K562 (cell line): ENCODE measurements at regions not wholly inside any gene's neighbourhood (a gene's known extent, or its start where the extent isn't known, plus 50 kb on each side); places are given as distances from the start of the nearest gene placed in this dataset.

Experiments used
- CHD7 ChIP-seq: fragments of 200-600 bp; sonication (generic); IDR thresholded peaks from one replicate; pipeline ENCODE4 v1.6.1; 2012; ENCODE audit warnings: mild to moderate bottlenecking, low read depth, low read length, inconsistent platforms

GRCh38 chr20:62537649-62538292, 62.0 kb upstream of the GATA5 start (continued):
- TF ChIP-seq CHD7 = no peak
- TF ChIP-seq, all 486 proteins: peak for 15
